ENCODE measurements at regions not wholly inside any gene's neighbourhood (a gene's known extent, or its start where the extent isn't known, plus 50 kb on each side); places are given as distances from the start of the nearest gene placed in this dataset.

DNA sequence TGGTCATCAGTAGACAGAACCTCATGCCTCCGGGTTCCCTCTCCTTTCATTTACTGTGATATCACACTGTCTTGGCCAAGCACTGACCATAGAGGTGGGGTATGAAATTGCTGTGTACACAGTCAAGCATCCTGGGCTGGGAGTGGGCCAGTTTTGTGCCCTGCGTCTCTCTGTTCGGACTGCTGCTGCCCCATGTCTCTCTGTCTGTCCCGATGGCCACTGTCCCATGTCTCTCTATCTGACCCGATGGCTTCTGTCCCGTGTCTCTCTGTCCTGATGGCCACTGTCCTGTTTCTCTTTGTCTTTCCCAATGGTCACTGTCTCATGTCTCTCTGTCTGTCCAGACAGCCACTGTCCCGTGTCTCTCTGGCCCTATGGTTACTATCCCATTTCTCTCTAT is 164.9 kb downstream of the ARL4C start:
- Histone ChIP-seq H2BK12ac (ENCODE audit: insufficient read length, low read depth, low read length) (no peak overlapping the region), H2BK15ac (ENCODE audit: low read depth, low read length) (no peak overlapping the region), H3K27me3 (ENCODE audit: insufficient read depth, low read length) (no peaks in the 10 kb centered on the region), H4K91ac (ENCODE audit: insufficient read length, low read depth, low read length) (no peak overlapping the region), H3K4me2 (ENCODE audit: insufficient read depth, insufficient read length, low read length) (no peak overlapping the region), H3K4ac (ENCODE audit: low read depth, low read length) (no peak overlapping the region), H3K9ac (ENCODE audit: extremely low read depth, insufficient read length, low read length) (no peak overlapping the region), H4K8ac (replicated peaks; ENCODE audit: insufficient read length, low read depth, low read length) (no peak overlapping the region), H2AFZ (ENCODE audit: low read length) (no peak overlapping the region), H2BK120ac (ENCODE audit: low read depth, low read length, poor library complexity, severe bottlenecking) (no peak overlapping the region), H3K27ac (ENCODE audit: insufficient read length, low read depth, low read length) (no peak overlapping the region), H3K23me2 (ENCODE audit: insufficient read length, low read depth, low read length, poor library complexity, severe bottlenecking) (no peaks in the 10 kb centered on the region), H3K9me3 (ENCODE audit: control insufficient read depth, low read depth, low read length) (no peaks in the 10 kb centered on the region), H2BK20ac (ENCODE audit: low read depth, low read length, poor library complexity, severe bottlenecking) (no peak overlapping the region), H3K4me1 (ENCODE audit: insufficient read depth, low read length) (no peaks in the 10 kb centered on the region), H3K79me2 (ENCODE audit: insufficient read depth, low read length) (no peaks in the 10 kb centered on the region), H3K14ac (ENCODE audit: insufficient read depth, low read length) (no peak overlapping the region), H3K23ac (ENCODE audit: insufficient read length, low read depth, low read length) (no peak overlapping the region), H4K5ac (ENCODE audit: insufficient read length, low read depth, low read length) (no peak overlapping the region), H3K79me1 (ENCODE audit: insufficient read depth, low read depth, low read length, poor library complexity, severe bottlenecking) (no peaks in the 10 kb centered on the region), H2BK5ac (ENCODE audit: insufficient read length, low read length) (no peak overlapping the region), H2AK5ac (ENCODE audit: insufficient read length, low read length) (no peak overlapping the region), H4K20me1 (ENCODE audit: control insufficient read depth, insufficient read depth, insufficient read length) (no peaks in the 10 kb centered on the region), H3T11ph (ENCODE audit: low read length) (no peak overlapping the region), H3K18ac (ENCODE audit: insufficient read length, low read depth, low read length) (no peak overlapping the region), H3K56ac (ENCODE audit: insufficient read length, low read depth, low read length) (no peak overlapping the region)
- Mint-ChIP-seq H3K4me3 (no peak overlapping the region), H3K4me1 (peaks cover 25 to 34% of the 10 kb centered on the region in 2 experiments), H3K27ac (no peak overlapping the region; a peak in 1 of 7 replicates), H3K36me3 (ENCODE audit: insufficient read depth in 1 of 3, low read depth in 3 of 3) (no peaks in the 10 kb centered on the region), H3K9me3 (no peaks in the 10 kb centered on the region), H3K27me3 (ENCODE audit: low read depth) (peaks cover 11% of the 10 kb centered on the region)
- TF ChIP-seq CTCF (conservative IDR thresholded peaks at IDR 0.05), result no peak
- no peak for DNase-seq
- WGBS (ENCODE audit: extremely low coverage, insufficient read length, low lambda C conversion rate), result no CpG with 5 or more reads among the region's 7 CpGs

Data from H9 (cell line).